ENCODE measurements at regions not wholly inside any gene's neighbourhood (a gene's known extent, or its start where the extent isn't known, plus 50 kb on each side); places are given as distances from the start of the nearest gene placed in this dataset.

GRCh38 chr5:97762483-97762882, 579.4 kb upstream of the RIOK2 start:
- no peak for FAIRE-seq
- Histone ChIP-seq H2BK5ac (ENCODE audit: low read depth, low read length) (no peak overlapping the region), H3K23ac (ENCODE audit: insufficient read length) (no peak overlapping the region), H3K79me2 (ENCODE audit: control insufficient read depth in 1 of 2, insufficient read depth in 2 of 2, low read length in 2 of 2) (no peaks in the 10 kb centered on the region), H3K4ac (replicated peaks; ENCODE audit: insufficient read length, low read depth, low read length) (no peak overlapping the region), H3K4me2 (ENCODE audit: insufficient read depth in 1 of 2, low read depth in 2 of 2, low read length in 2 of 2) (no peak overlapping the region), H2BK20ac (ENCODE audit: low read length) (no peak overlapping the region), H3K23me2 (ENCODE audit: low read depth, low read length) (no peaks in the 10 kb centered on the region), H3K4me3 (ENCODE audit: extremely low read depth in 1 of 4, insufficient read depth in 2 of 4, low read depth in 3 of 4, low read length in 4 of 4) (no peak overlapping the region), H3K9me3 (ENCODE audit: insufficient read depth in 2 of 2, low read depth in 1 of 2, low read length in 1 of 2) (no peaks in the 10 kb centered on the region), H2AK5ac (ENCODE audit: low read depth, low read length) (no peak overlapping the region), H2BK120ac (replicated peaks; ENCODE audit: low read depth, low read length) (no peak overlapping the region), H4K91ac (replicated peaks; ENCODE audit: insufficient read length, low read length) (no peak overlapping the region), H3K18ac (ENCODE audit: extremely low read depth, low read length) (no peak overlapping the region), H4K8ac (ENCODE audit: extremely low read depth, insufficient read depth, low read length) (no peak overlapping the region), H2BK15ac (ENCODE audit: low read length) (no peak overlapping the region), H4K20me1 (replicated peaks in 1 of 2; ENCODE audit: control insufficient read depth in 1 of 2, insufficient read depth in 2 of 2, low read length in 2 of 2) (no peaks in the 10 kb centered on the region), H4K5ac (ENCODE audit: insufficient read length, low read depth, low read length) (no peak overlapping the region), H3K27ac (ENCODE audit: low read depth, low read length) (no peak overlapping the region), H2BK12ac (ENCODE audit: low read depth, low read length) (no peak overlapping the region), H3K56ac (replicated peaks; ENCODE audit: insufficient read length, low read depth, low read length) (no peak overlapping the region), H2AFZ (ENCODE audit: low read length) (no peak overlapping the region), H3K27me3 (replicated peaks in 1 of 4; ENCODE audit: control insufficient read depth in 3 of 4, extremely low read depth in 1 of 4, insufficient read depth in 3 of 4, low read length in 3 of 4) (no peaks in the 10 kb centered on the region), H3K79me1 (ENCODE audit: low read depth, low read length) (no peaks in the 10 kb centered on the region), H3K4me1 (replicated peaks in 1 of 4; ENCODE audit: control insufficient read depth in 3 of 4, insufficient read depth in 4 of 4, low read length in 3 of 4) (no peaks in the 10 kb centered on the region), H3K36me3 (ENCODE audit: control insufficient read depth in 2 of 4, insufficient read depth in 4 of 4, low read length in 3 of 4) (no peaks in the 10 kb centered on the region; a peak in 1 of 8 replicates), H3K14ac (ENCODE audit: insufficient read length) (no peak overlapping the region), H3K9ac (replicated peaks in 1 of 4; ENCODE audit: extremely low read depth in 1 of 4, low read depth in 3 of 4, low read length in 3 of 4) (no peak overlapping the region)
- ChIA-PET POLR2A (ENCODE audit: partially characterized antibody) (no interaction called here), CTCF (ENCODE audit: partially characterized antibody) (interaction anchor here (1.1 kb wide), 1 partner anchor 465 kb away, joined by 3 read pairs; no protein-coding TSS in a partner anchor)
- DNase-seq (ENCODE audit: low read depth in 1 of 2, low spot score in 2 of 2) = no peak
- no peak for TF ChIP-seq POLR2AphosphoS5 (IDR thresholded peaks at IDR 0.05; ENCODE audit: low read depth, low read length)
- TF ChIP-seq GABPA (IDR thresholded peaks at IDR 0.05; ENCODE audit: borderline replicate concordance, insufficient read depth, low read length) = no peak
- TF ChIP-seq POU5F1 (IDR thresholded peaks at IDR 0.05; ENCODE audit: low read depth, low read length) = no peak
- TF ChIP-seq SIRT6 (IDR thresholded peaks at IDR 0.05; ENCODE audit: low read length) = no peak
- TF ChIP-seq NRF1 (IDR thresholded peaks at IDR 0.05; ENCODE audit: low read depth, low read length) = no peak

Data from H1 (cell line).